ENCODE measurements at regions not wholly inside any gene's neighbourhood (a gene's known extent, or its start where the extent isn't known, plus 50 kb on each side); places are given as distances from the start of the nearest gene placed in this dataset.

DNA sequence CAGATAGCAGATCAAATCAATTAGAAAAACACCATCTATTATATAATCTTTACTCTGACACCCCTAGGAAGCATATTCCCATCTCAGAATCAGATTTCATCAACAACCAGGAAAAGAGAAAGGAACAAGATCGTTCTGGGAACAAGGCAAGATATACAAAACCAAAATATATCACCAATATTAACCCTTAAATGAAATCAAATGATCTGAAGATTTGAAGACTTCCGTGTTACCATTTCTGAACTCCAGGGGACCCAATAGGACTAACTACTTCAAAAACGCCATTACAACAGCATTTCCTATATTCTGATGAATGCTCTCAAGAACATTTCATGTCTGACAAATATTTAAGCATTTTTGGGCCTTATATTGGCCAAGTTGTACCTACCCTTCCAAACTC, 624.2 kb upstream of the ZFHX3 start:
- TF ChIP-seq EP300 (IDR thresholded peaks at IDR 0.05), result no peak
- TF ChIP-seq, protein P1, sequence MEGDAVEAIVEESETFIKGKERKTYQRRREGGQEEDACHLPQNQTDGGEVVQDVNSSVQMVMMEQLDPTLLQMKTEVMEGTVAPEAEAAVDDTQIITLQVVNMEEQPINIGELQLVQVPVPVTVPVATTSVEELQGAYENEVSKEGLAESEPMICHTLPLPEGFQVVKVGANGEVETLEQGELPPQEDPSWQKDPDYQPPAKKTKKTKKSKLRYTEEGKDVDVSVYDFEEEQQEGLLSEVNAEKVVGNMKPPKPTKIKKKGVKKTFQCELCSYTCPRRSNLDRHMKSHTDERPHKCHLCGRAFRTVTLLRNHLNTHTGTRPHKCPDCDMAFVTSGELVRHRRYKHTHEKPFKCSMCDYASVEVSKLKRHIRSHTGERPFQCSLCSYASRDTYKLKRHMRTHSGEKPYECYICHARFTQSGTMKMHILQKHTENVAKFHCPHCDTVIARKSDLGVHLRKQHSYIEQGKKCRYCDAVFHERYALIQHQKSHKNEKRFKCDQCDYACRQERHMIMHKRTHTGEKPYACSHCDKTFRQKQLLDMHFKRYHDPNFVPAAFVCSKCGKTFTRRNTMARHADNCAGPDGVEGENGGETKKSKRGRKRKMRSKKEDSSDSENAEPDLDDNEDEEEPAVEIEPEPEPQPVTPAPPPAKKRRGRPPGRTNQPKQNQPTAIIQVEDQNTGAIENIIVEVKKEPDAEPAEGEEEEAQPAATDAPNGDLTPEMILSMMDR (IDR thresholded peaks at IDR 0.05), result no peak
- TF ChIP-seq POLR2A (IDR thresholded peaks at IDR 0.05), result no peak
- no peak for TF ChIP-seq POLR2AphosphoS5 (IDR thresholded peaks at IDR 0.05)

Data from suprapubic skin (tissue), 4 donors.